SH-SY5Y (cell line): ENCODE measurements at regions not wholly inside any gene's neighbourhood (a gene's known extent, or its start where the extent isn't known, plus 50 kb on each side); places are given as distances from the start of the nearest gene placed in this dataset.

Experiments used
- GATA2 ChIP-seq: IDR thresholded peaks from 2 replicates; pipeline ENCODE4 v1.6.1; 2011; ENCODE audit warnings: mild to moderate bottlenecking, low read depth, low read length
- GATA3 ChIP-seq: IDR thresholded peaks from 2 replicates; pipeline ENCODE4 v1.6.1; 2011; ENCODE audit warnings: low read depth, mild to moderate bottlenecking, low read length, moderate library complexity

- TF ChIP-seq GATA2 (no peak), GATA3 (no peak)
Measured at GRCh38 chr7:45443263-45443662, 130.9 kb upstream of the ADCY1 start.
